ENCODE measurements at regions not wholly inside any gene's neighbourhood (a gene's known extent, or its start where the extent isn't known, plus 50 kb on each side); places are given as distances from the start of the nearest gene placed in this dataset.

GRCh38 chr7:115435178-115435577 is 513.3 kb downstream of the MDFIC start:
- H3K4me1 ChIP-seq (ENCODE audit: control insufficient read depth, insufficient read depth, low read length), result no peaks in the 10 kb centered on the region
- CTCF ChIA-PET, result no interaction called here
- no peak overlapping the region for H3K4me3 ChIP-seq (ENCODE audit: low read depth, low read length)
- H3K9me3 ChIP-seq (ENCODE audit: control insufficient read depth, insufficient read depth, low read depth, low read length), result no peaks in the 10 kb centered on the region
- POLR2A ChIA-PET, result no interaction called here
- no peaks in the 10 kb centered on the region for H3K36me3 ChIP-seq (ENCODE audit: control insufficient read depth in 2 of 2, insufficient read depth in 1 of 2, low read length in 2 of 2)
- TF ChIP-seq ZNF555 (tag by site-specific recombination; conservative IDR thresholded peaks at IDR 0.05), result no peak
- TF ChIP-seq ZBTB48 (tag by site-specific recombination; IDR thresholded peaks at IDR 0.05), result no peak
- no peak for TF ChIP-seq MZF1 (tag by site-specific recombination; IDR thresholded peaks at IDR 0.05; ENCODE audit: borderline replicate concordance)
- no peak for TF ChIP-seq ZIC2 (tag by site-specific recombination; IDR thresholded peaks at IDR 0.05)
- TF ChIP-seq ZNF26 (tag by site-specific recombination; IDR thresholded peaks at IDR 0.05), result no peak
- no peak for TF ChIP-seq SP3 (tag by site-specific recombination; IDR thresholded peaks at IDR 0.05)
- TF ChIP-seq OSR2 (tag by site-specific recombination; IDR thresholded peaks at IDR 0.05), result no peak
- TF ChIP-seq ZNF423 (tag by site-specific recombination; IDR thresholded peaks at IDR 0.05), result no peak
- no peak for TF ChIP-seq KLF9 (tag by site-specific recombination; IDR thresholded peaks at IDR 0.05; ENCODE audit: low read depth)
- TF ChIP-seq, protein P1, sequence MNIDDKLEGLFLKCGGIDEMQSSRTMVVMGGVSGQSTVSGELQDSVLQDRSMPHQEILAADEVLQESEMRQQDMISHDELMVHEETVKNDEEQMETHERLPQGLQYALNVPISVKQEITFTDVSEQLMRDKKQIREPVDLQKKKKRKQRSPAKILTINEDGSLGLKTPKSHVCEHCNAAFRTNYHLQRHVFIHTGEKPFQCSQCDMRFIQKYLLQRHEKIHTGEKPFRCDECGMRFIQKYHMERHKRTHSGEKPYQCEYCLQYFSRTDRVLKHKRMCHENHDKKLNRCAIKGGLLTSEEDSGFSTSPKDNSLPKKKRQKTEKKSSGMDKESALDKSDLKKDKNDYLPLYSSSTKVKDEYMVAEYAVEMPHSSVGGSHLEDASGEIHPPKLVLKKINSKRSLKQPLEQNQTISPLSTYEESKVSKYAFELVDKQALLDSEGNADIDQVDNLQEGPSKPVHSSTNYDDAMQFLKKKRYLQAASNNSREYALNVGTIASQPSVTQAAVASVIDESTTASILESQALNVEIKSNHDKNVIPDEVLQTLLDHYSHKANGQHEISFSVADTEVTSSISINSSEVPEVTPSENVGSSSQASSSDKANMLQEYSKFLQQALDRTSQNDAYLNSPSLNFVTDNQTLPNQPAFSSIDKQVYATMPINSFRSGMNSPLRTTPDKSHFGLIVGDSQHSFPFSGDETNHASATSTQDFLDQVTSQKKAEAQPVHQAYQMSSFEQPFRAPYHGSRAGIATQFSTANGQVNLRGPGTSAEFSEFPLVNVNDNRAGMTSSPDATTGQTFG (tag by site-specific recombination; IDR thresholded peaks at IDR 0.05; ENCODE audit: borderline replicate concordance), result no peak
- no peak for TF ChIP-seq HIC1 (tag by site-specific recombination; IDR thresholded peaks at IDR 0.05)
- no peak for TF ChIP-seq ZNF18 (tag by site-specific recombination; IDR thresholded peaks at IDR 0.05)
- TF ChIP-seq ZNF610 (tag by site-specific recombination; IDR thresholded peaks at IDR 0.05; ENCODE audit: borderline replicate concordance), result no peak
- TF ChIP-seq ZNF266 (tag by site-specific recombination; IDR thresholded peaks at IDR 0.05; ENCODE audit: low read depth), result no peak
- no peak overlapping the region for H3K27ac ChIP-seq (ENCODE audit: extremely low read depth, low read depth, low read length)

GRCh38 chr7:115429918-115430317 is 508.0 kb downstream of the MDFIC start:
- H3K4me1 ChIP-seq (ENCODE audit: control insufficient read depth, insufficient read depth, low read length), result no peaks in the 10 kb centered on the region
- no peaks in the 10 kb centered on the region for H3K36me3 ChIP-seq (ENCODE audit: control insufficient read depth in 2 of 2, insufficient read depth in 1 of 2, low read length in 2 of 2)
- ChIA-PET CTCF (no interaction called here), POLR2A (no interaction called here)
- H3K4me3 ChIP-seq (ENCODE audit: low read depth, low read length), result no peak overlapping the region
- H3K27ac ChIP-seq (ENCODE audit: extremely low read depth, low read depth, low read length), result no peak overlapping the region
- no peaks in the 10 kb centered on the region for H3K9me3 ChIP-seq (ENCODE audit: control insufficient read depth, insufficient read depth, low read depth, low read length)
- TF ChIP-seq ZNF639 (tag by site-specific recombination; IDR thresholded peaks at IDR 0.05), result no peak
- TF ChIP-seq ZNF211 (tag by site-specific recombination; IDR thresholded peaks at IDR 0.05; ENCODE audit: low read depth), result no peak
- TF ChIP-seq ZNF660 (tag by site-specific recombination; IDR thresholded peaks at IDR 0.05), result no peak
- TF ChIP-seq, protein P2, sequence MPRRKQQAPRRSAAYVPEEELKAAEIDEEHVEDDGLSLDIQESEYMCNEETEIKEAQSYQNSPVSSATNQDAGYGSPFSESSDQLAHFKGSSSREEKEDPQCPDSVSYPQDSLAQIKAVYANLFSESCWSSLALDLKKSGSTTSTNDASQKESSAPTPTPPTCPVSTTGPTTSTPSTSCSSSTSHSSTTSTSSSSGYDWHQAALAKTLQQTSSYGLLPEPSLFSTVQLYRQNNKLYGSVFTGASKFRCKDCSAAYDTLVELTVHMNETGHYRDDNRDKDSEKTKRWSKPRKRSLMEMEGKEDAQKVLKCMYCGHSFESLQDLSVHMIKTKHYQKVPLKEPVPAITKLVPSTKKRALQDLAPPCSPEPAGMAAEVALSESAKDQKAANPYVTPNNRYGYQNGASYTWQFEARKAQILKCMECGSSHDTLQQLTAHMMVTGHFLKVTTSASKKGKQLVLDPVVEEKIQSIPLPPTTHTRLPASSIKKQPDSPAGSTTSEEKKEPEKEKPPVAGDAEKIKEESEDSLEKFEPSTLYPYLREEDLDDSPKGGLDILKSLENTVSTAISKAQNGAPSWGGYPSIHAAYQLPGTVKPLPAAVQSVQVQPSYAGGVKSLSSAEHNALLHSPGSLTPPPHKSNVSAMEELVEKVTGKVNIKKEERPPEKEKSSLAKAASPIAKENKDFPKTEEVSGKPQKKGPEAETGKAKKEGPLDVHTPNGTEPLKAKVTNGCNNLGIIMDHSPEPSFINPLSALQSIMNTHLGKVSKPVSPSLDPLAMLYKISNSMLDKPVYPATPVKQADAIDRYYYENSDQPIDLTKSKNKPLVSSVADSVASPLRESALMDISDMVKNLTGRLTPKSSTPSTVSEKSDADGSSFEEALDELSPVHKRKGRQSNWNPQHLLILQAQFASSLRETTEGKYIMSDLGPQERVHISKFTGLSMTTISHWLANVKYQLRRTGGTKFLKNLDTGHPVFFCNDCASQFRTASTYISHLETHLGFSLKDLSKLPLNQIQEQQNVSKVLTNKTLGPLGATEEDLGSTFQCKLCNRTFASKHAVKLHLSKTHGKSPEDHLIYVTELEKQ (tag by site-specific recombination; IDR thresholded peaks at IDR 0.05; ENCODE audit: borderline replicate concordance), result no peak
- TF ChIP-seq ZXDB (tag by site-specific recombination; IDR thresholded peaks at IDR 0.05), result no peak
- no peak for TF ChIP-seq ZBTB8A (tag by site-specific recombination; IDR thresholded peaks at IDR 0.05)
